Brain microvascular endothelial cell (primary cell): ENCODE measurements at regions not wholly inside any gene's neighbourhood (a gene's known extent, or its start where the extent isn't known, plus 50 kb on each side); places are given as distances from the start of the nearest gene placed in this dataset.

ENCODE experiments used
- DNase-seq: peaks from one replicate; pipeline ENCODE4 v3.0.0-alpha.2; 2020
- H3K27ac ChIP-seq: fragments of 250-450 bp; sonication (Bioruptor Pico); 2 replicates; pipeline ENCODE4 v1.5.1; 2020; ENCODE audit warnings: mild to moderate bottlenecking, moderate library complexity
- H3K27me3 ChIP-seq: fragments of 250-450 bp; sonication (Bioruptor Pico); replicated peaks from 2 replicates; pipeline ENCODE4 v1.5.1; 2020; ENCODE audit warnings: mild to moderate bottlenecking
- H3K36me3 ChIP-seq: fragments of 250-450 bp; sonication (Bioruptor Pico); replicated peaks from 2 replicates; pipeline ENCODE4 v1.5.1; 2020; ENCODE audit warnings: mild to moderate bottlenecking
- H3K4me3 ChIP-seq: 2 replicates; pipeline ENCODE4 v1.5.1; 2011; ENCODE audit warnings: low read depth, mild to moderate bottlenecking, control low read depth, low read length, moderate library complexity
- CTCF ChIP-seq: IDR thresholded peaks from 2 replicates; pipeline ENCODE4 v1.5.1; 2011; ENCODE audit warnings: low read depth, mild to moderate bottlenecking, moderate library complexity, low read length, control low read depth, inconsistent platforms; ENCODE audit errors: missing control alignments
- in situ Hi-C: cut with HindIII; loops from 2 replicates; pipeline ENCODE4 v1.10.0; 2017; ENCODE audit warnings: low sequenced_read_pairs, low pct_ligation_motif_present

GRCh38 chr11:88448131-88448670, 110.7 kb upstream of the CTSC start:
- Histone ChIP-seq H3K4me3 (no peak overlapping the region), H3K27ac (no peak overlapping the region), H3K36me3 (no peaks in the 10 kb centered on the region), H3K27me3 (no peaks in the 10 kb centered on the region)
- in situ Hi-C loops = no loop called here
- TF ChIP-seq CTCF = no peak
- DNase-seq = no peak

GRCh38 chr11:88447281-88447680, 109.7 kb upstream of the CTSC start:
- no peak overlapping the region for H3K27ac ChIP-seq

GRCh38 chr11:88439356-88439755, 101.8 kb upstream of the CTSC start:
- no peak for DNase-seq
- no peak for TF ChIP-seq CTCF
- H3K27me3 ChIP-seq = no peaks in the 10 kb centered on the region

More at GRCh38 chr11:88447281-88447680, 109.7 kb upstream of the CTSC start:
- DNase-seq = no peak
- in situ Hi-C loops = no loop called here
- H3K27me3 ChIP-seq = no peaks in the 10 kb centered on the region
- TF ChIP-seq CTCF = no peak
- no peak overlapping the region for H3K4me3 ChIP-seq
- H3K36me3 ChIP-seq = no peaks in the 10 kb centered on the region

GRCh38 chr11:88438721-88439120, 101.2 kb upstream of the CTSC start:
- DNase-seq = no peak
- TF ChIP-seq CTCF = no peak
- in situ Hi-C loops = no loop called here
- H3K27me3 ChIP-seq = no peaks in the 10 kb centered on the region
- no peak overlapping the region for H3K27ac ChIP-seq
- H3K4me3 ChIP-seq = no peak overlapping the region
- no peaks in the 10 kb centered on the region for H3K36me3 ChIP-seq

More at GRCh38 chr11:88439356-88439755, 101.8 kb upstream of the CTSC start:
- no peaks in the 10 kb centered on the region for H3K36me3 ChIP-seq
- no peak overlapping the region for H3K27ac ChIP-seq
- in situ Hi-C loops = no loop called here
- no peak overlapping the region for H3K4me3 ChIP-seq

GRCh38 chr11:88435415-88435814, 97.9 kb upstream of the CTSC start:
- in situ Hi-C loops = no loop called here
- Histone ChIP-seq H3K36me3 (no peaks in the 10 kb centered on the region), H3K27ac (no peak overlapping the region)

More at GRCh38 chr11:88435415-88435814, 97.9 kb upstream of the CTSC start:
- no peak for DNase-seq
- H3K4me3 ChIP-seq = no peak overlapping the region
- H3K27me3 ChIP-seq = no peaks in the 10 kb centered on the region
- no peak for TF ChIP-seq CTCF
